GM23248 (cell line): ENCODE measurements at regions not wholly inside any gene's neighbourhood (a gene's known extent, or its start where the extent isn't known, plus 50 kb on each side); places are given as distances from the start of the nearest gene placed in this dataset.

ENCODE experiments used
- DNase-seq: peaks from one replicate; pipeline ENCODE4 v3.0.0-alpha.2; 2015
- H2AFZ ChIP-seq: fragments of 200-600 bp; sonication (generic); 2 replicates; pipeline ENCODE4 v1.6.1; 2016; ENCODE audit warnings: antibody characterized with exemption
- H3F3A ChIP-seq: fragments of 200-600 bp; sonication (generic); 2 replicates; pipeline ENCODE4 v1.6.1; 2016; ENCODE audit warnings: mild to moderate bottlenecking, antibody characterized with exemption, mixed run types; ENCODE audit not compliant: insufficient read depth
- H3K27ac ChIP-seq: fragments of 200-600 bp; sonication (generic); 2 replicates; pipeline ENCODE4 v1.5.1; 2016; ENCODE audit warnings: mild to moderate bottlenecking
- H3K27me3 ChIP-seq: fragments of 200-600 bp; sonication (generic); replicated peaks from 2 replicates; pipeline ENCODE4 v1.6.1; 2016; ENCODE audit warnings: mild to moderate bottlenecking; ENCODE audit not compliant: insufficient read depth
- H3K36me3 ChIP-seq: fragments of 200-600 bp; sonication (generic); 2 replicates; pipeline ENCODE4 v1.6.1; 2016; ENCODE audit warnings: low read depth, mild to moderate bottlenecking
- H3K4me1 ChIP-seq: fragments of 200-600 bp; sonication (generic); 2 replicates; pipeline ENCODE4 v1.6.1; 2016; ENCODE audit warnings: mild to moderate bottlenecking; ENCODE audit not compliant: insufficient read depth
- H3K4me2 ChIP-seq: fragments of 200-600 bp; sonication (generic); one replicate; pipeline ENCODE4 v1.6.1; 2016; ENCODE audit warnings: mild to moderate bottlenecking; ENCODE audit not compliant: unreplicated experiment
- H3K4me3 ChIP-seq: fragments of 200-600 bp; sonication (generic); 2 replicates; pipeline ENCODE4 v1.5.1; 2016; ENCODE audit warnings: mild to moderate bottlenecking
- H3K79me2 ChIP-seq: fragments of 200-600 bp; sonication (generic); 2 replicates; pipeline ENCODE4 v1.6.1; 2016; ENCODE audit warnings: mild to moderate bottlenecking; ENCODE audit not compliant: insufficient read depth
- H3K9ac ChIP-seq: fragments of 200-600 bp; sonication (generic); 2 replicates; pipeline ENCODE4 v1.6.1; 2016; ENCODE audit warnings: mild to moderate bottlenecking
- H3K9me2 ChIP-seq: fragments of 200-600 bp; sonication (generic); 2 replicates; pipeline ENCODE4 v1.6.1; 2016; ENCODE audit warnings: mixed run types, mild to moderate bottlenecking, moderate library complexity; ENCODE audit not compliant: insufficient read depth
- H3K9me3 ChIP-seq: fragments of 200-600 bp; sonication (generic); one replicate; pipeline ENCODE4 v1.6.1; 2017; ENCODE audit warnings: low read depth
- H4K20me1 ChIP-seq: fragments of 200-600 bp; sonication (generic); 2 replicates; pipeline ENCODE4 v1.6.0; 2016; ENCODE audit not compliant: insufficient read depth
- EZH2 ChIP-seq: fragments of 200-600 bp; sonication (generic); IDR thresholded peaks from 2 replicates; pipeline ENCODE4 v1.6.1; 2018; ENCODE audit warnings: antibody characterized with exemption, mild to moderate bottlenecking; ENCODE audit not compliant: insufficient read depth, poor library complexity, severe bottlenecking
- EZH2phosphoT487 ChIP-seq: fragments of 200-600 bp; sonication (generic); IDR thresholded peaks from 2 replicates; pipeline ENCODE4 v1.6.1; 2018; ENCODE audit warnings: antibody characterized with exemption, moderate library complexity, mild to moderate bottlenecking, low read depth; ENCODE audit not compliant: insufficient read depth
- WGBS, 2 experiments: methylation state at CpG; one replicate each; pipeline ENCODE4 v1.1.6; 2015 to 2017; ENCODE audit warnings: low lambda C conversion rate in 2 of 2, low coverage in 1 of 2; ENCODE audit errors: missing lambda C conversion rate in 2 of 2; 5-methylcytosine and 5-hydroxymethylcytosine counted together
- in situ Hi-C: fragments of 300-500 bp; cut with MboI; formaldehyde crosslinking; loops from 2 replicates; pipeline ENCODE4 v1.15.0; 2020

GRCh38 chr13:111562716-111563115 is 242.3 kb downstream of the TEX29 start:
- Histone ChIP-seq H3K9me2 (no peaks in the 10 kb centered on the region), H2AFZ (no peak overlapping the region), H3K79me2 (no peaks in the 10 kb centered on the region), H3K9ac (no peak overlapping the region), H4K20me1 (no peaks in the 10 kb centered on the region), H3K36me3 (no peaks in the 10 kb centered on the region), H3K4me2 (no peak overlapping the region), H3K4me1 (no peaks in the 10 kb centered on the region), H3F3A (no peaks in the 10 kb centered on the region), H3K27ac (no peak overlapping the region), H3K4me3 (no peak overlapping the region), H3K27me3 (no peaks in the 10 kb centered on the region), H3K9me3 (no peaks in the 10 kb centered on the region)
- in situ Hi-C loops: no loop called here
- 16 to 18% methylated on average over 3 to 4 of the region's 4 CpGs for WGBS, 2 experiments
- no peak for TF ChIP-seq EZH2
- DNase-seq: no peak

GRCh38 chr13:111564606-111565005 is 244.2 kb downstream of the TEX29 start:
- Histone ChIP-seq H3K79me2 (no peaks in the 10 kb centered on the region), H3K9ac (no peak overlapping the region), H3K4me3 (no peak overlapping the region), H3K9me3 (no peaks in the 10 kb centered on the region), H3K4me2 (no peak overlapping the region), H3K27ac (no peak overlapping the region), H3K4me1 (no peaks in the 10 kb centered on the region), H4K20me1 (no peaks in the 10 kb centered on the region), H3K9me2 (no peaks in the 10 kb centered on the region), H3K27me3 (no peaks in the 10 kb centered on the region), H3K36me3 (no peaks in the 10 kb centered on the region), H3F3A (no peaks in the 10 kb centered on the region), H2AFZ (no peak overlapping the region)
- TF ChIP-seq EZH2phosphoT487 (no peak), EZH2 (no peak)
- DNase-seq: no peak
- WGBS, 2 experiments: 12 to 21% methylated on average over 8 of the region's 8 CpGs
- in situ Hi-C loops: no loop called here

GRCh38 chr13:111565400-111565799 is 245.0 kb downstream of the TEX29 start:
- Histone ChIP-seq H3K4me1 (no peaks in the 10 kb centered on the region), H3K36me3 (no peaks in the 10 kb centered on the region), H3K4me3 (no peak overlapping the region), H3K9me2 (no peaks in the 10 kb centered on the region), H3K27me3 (no peaks in the 10 kb centered on the region), H3K9ac (no peak overlapping the region), H3K27ac (no peak overlapping the region), H2AFZ (no peak overlapping the region), H4K20me1 (no peaks in the 10 kb centered on the region), H3F3A (no peaks in the 10 kb centered on the region), H3K9me3 (no peaks in the 10 kb centered on the region), H3K4me2 (no peak overlapping the region), H3K79me2 (no peaks in the 10 kb centered on the region)
- no peak for TF ChIP-seq EZH2
- no peak for TF ChIP-seq EZH2phosphoT487
- 43% methylated on average over 9 to 10 of the region's 10 CpGs for WGBS, 2 experiments
- in situ Hi-C loops: no loop called here
- DNase-seq: no peak

GRCh38 chr13:111566567-111566966 is 246.1 kb downstream of the TEX29 start:
- Histone ChIP-seq H3K9ac (no peak overlapping the region), H3K36me3 (no peaks in the 10 kb centered on the region), H4K20me1 (no peaks in the 10 kb centered on the region), H3K27ac (no peak overlapping the region), H3F3A (no peaks in the 10 kb centered on the region), H3K9me2 (no peaks in the 10 kb centered on the region), H3K79me2 (no peaks in the 10 kb centered on the region), H2AFZ (no peak overlapping the region), H3K4me1 (no peaks in the 10 kb centered on the region), H3K27me3 (no peaks in the 10 kb centered on the region), H3K4me3 (no peak overlapping the region), H3K4me2 (no peak overlapping the region), H3K9me3 (no peaks in the 10 kb centered on the region)
- no peak for DNase-seq
- WGBS, 2 experiments: 52 to 54% methylated on average over 12 of the region's 12 CpGs
- TF ChIP-seq EZH2 (no peak), EZH2phosphoT487 (no peak)
- in situ Hi-C loops: no loop called here

GRCh38 chr13:111567637-111568036 is 247.2 kb downstream of the TEX29 start:
- H3K9me3 ChIP-seq: no peaks in the 10 kb centered on the region
- no peak overlapping the region for H3K9ac ChIP-seq
- WGBS, 2 experiments: 55 to 56% methylated on average over 16 of the region's 16 CpGs
- no peaks in the 10 kb centered on the region for H3K4me1 ChIP-seq
- TF ChIP-seq EZH2: no peak
- no peak for TF ChIP-seq EZH2phosphoT487
- no peak overlapping the region for H2AFZ ChIP-seq
- H3K4me2 ChIP-seq: no peak overlapping the region
- no peaks in the 10 kb centered on the region for H4K20me1 ChIP-seq
- DNase-seq: no peak
- H3K36me3 ChIP-seq: no peaks in the 10 kb centered on the region
- no peaks in the 10 kb centered on the region for H3F3A ChIP-seq
- no peaks in the 10 kb centered on the region for H3K79me2 ChIP-seq
- in situ Hi-C loops: no loop called here
- no peaks in the 10 kb centered on the region for H3K27me3 ChIP-seq
- H3K4me3 ChIP-seq: no peak overlapping the region
- no peaks in the 10 kb centered on the region for H3K9me2 ChIP-seq
- H3K27ac ChIP-seq: no peak overlapping the region
